Islet precursor cell (in vitro differentiated cells): ENCODE measurements at regions not wholly inside any gene's neighbourhood (a gene's known extent, or its start where the extent isn't known, plus 50 kb on each side); places are given as distances from the start of the nearest gene placed in this dataset.
A peak's percentile ranks its signal among the peaks of the same experiment; 100 is the strongest.

Experiments
- DNase-seq: peaks from one replicate; pipeline ENCODE4 v3.0.0-alpha.2; 2018

DNA sequence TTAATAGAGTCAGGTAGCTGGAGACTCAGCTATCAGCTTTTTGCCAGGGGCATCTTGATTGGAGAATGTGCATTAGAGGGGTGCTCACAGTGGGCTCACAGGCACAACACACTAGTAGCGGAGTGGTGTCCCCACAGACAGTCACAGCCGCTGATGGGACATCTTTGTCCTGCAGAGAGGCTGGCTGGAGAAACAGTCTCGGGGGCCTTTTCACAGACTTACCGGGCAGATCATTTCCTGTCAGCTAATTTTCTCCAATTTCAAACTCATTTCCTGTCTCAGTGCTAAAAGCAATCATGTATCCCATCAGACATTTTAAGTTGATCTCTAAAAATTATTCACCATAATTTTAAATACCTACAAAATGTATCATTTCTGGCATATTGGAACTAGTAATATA lies 562.6 kb downstream of the DCDC2C start:
- DNase-seq: no peak

DNA sequence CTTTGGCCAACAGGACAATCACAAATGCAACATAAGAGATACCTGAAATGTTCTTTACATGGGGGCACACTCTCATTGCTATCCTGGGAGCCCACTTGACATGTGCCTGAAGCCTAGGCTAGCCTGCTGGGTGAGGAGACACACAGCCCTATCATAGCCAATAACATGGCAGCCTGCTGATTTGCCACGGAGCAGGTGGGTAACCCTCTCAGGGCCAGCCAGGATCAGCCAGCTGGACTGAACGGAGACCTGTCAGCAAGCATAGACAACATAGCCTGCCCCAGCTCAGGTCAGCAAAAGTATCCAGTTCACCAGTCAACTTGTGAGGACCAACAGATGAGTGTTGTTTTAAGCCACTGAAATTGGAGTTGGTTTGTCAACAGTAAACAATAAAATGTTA lies 566.5 kb downstream of the DCDC2C start:
- no peak for DNase-seq

GRCh38 chr2:4272261-4272858 lies 569.0 kb downstream of the DCDC2C start:
- DNase-seq: no peak

DNA sequence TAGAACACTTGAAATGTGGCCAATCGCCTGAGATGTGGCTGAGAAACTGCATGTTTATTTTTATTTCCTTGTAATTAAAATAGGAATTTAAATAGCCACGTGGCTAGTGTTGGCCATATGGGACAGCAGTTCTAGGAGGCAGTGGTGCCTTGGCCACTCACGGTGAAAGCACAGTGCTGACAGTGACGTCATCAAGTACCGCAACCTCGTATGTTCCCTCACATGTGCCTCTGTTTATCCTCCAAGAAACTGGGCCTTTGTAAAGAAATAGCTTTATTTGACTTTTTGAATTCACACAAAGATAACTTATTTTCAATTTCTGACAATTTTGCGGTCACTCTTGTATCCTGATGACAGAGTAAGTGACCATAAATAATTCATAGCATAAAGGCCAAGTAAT lies 575.0 kb downstream of the DCDC2C start:
- DNase-seq: no peak

DNA sequence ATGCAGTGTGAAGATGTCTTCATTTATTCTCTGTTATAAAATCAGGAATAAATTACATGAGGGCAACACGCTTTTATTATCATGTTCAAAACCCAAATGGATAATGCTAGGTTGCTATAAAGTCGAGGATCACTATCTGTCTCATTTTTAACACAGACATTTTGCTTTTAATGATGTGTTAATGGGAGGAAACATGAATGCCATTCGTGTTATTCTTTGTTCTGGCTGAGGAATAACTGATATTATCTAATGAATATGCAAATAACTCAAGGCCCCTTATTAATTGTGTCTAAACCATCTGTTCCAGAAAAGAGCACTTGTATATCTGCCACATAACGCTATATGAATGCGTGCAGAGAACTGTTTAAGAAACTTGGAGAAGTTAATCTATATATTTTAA lies 576.1 kb downstream of the DCDC2C start:
- DNase-seq: no peak

DNA sequence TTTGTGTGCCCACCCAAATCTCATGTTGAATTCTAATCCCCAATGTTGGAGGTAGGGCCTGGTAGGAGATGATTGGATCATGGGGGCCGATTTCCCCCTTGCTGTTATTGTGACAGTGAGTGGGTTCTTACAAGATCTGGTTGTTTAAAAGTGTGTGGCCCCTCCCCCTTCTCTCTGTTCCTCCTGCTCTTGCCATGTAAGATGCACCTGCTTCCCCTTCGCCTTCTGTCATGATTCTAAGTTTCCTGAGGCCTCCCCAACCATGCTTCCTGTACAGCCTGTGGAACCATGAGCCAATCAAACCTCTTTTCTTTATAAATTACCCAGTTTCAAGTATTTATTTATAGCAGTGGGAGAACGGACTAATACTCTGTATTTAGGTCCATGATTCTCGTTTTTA lies 588.1 kb downstream of the DCDC2C start:
- no peak for DNase-seq

GRCh38 chr2:4295680-4296079 lies 592.3 kb downstream of the DCDC2C start:
- DNase-seq: no peak

GRCh38 chr2:4300616-4301015 lies 597.2 kb downstream of the DCDC2C start:
- no peak for DNase-seq

GRCh38 chr2:4324531-4324930 lies 621.2 kb downstream of the DCDC2C start:
- no peak for DNase-seq

DNA sequence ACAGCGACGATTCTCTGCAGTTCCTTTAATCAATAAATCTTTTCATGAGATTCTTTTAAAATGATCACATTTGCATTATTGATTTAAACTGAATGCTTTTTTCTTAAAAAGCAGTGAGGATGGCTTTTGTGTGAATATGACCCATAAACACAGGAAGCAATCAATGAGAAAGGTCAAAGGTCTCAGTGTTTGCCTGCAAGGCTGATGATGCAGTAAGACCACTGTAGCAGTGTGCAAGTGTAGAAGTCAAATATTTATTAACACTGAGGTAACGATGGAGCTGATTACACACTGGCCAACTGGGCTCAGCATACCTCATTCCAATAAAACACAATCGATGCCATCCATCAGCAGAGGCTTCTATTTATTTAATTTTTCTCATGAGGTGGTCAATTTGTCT lies 633.5 kb downstream of the DCDC2C start:
- DNase-seq: no peak

DNA sequence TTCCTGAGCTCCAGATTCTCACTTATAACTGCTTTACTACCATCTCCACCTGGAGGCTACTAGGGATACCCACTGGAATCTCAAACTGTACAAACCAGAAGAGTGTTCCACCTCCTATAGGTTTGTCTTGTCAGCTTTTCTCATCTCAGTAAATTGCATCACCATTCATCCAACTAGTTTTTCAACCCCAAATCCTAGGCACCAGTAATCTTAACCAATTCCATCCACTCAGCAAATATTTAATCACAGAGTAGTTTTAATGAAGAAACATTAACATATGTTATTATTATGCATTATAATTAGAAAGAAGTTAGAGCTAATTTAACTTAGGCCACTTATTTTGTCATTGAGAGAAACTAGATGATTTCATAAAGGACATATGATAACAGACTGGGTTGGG lies 635.0 kb downstream of the DCDC2C start:
- no peak for DNase-seq

- DNase-seq: no peak
Observed at GRCh38 chr2:4340536-4340935, 637.2 kb downstream of the DCDC2C start.

DNA sequence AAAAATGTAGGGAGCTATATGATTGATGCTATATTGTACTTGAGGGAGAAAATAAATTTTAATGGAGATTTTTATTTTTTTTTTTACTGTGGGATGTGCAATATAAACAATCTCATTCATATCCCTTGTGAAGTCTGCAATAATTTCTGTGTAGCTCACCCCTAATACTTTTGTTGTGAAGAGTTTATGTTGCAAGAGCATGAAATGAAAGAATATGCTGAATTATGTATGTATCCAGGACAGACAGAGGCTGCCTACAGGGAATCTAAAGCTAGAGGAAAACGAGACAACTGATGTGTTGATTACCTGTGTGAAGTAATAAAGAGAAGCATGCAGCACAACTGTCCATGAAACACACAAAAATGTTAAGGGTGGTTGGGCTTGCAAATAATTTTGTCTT lies 643.3 kb downstream of the DCDC2C start:
- no peak for DNase-seq

DNA sequence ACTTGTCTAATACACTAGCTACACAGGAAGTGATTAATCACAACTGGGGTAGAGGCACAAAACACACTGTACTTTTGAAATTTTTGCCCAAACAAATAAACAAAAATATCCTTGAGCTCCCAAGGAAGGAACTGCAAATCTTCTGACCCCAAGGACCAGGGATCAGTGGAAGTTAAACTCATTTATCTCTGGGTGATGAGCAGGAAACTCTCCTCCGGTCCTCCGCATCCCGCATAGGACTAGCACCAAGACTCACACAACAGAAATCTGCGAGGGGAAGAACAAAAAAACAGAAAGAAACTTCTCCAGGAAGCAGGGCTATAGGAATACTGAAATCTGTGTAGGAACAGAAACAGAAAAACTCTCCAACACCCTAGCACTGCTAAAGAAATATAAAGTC lies 650.3 kb downstream of the DCDC2C start:
- no peak for DNase-seq

- DNase-seq: no peak
Observed at GRCh38 chr2:4354164-4354563, 650.8 kb downstream of the DCDC2C start.

DNA sequence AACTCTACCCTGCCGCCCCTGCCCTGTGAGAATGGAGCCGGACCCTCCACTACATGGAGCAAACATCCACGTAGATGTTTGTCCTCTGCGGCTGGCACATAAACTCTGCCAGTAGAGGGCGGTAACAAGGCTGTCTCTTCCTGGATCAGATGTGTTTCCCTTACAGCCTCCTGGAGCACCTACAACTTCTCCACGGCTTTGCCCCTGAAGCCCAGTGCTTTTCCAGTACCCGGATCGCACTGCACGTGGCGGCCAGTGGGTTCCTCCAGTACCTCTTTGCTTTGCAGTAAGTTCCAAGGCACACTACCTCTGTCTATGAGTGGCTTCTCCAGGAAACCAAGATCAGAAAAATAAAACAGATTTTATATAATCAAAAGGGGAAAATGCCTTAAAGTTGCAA lies 651.3 kb downstream of the DCDC2C start:
- peak; percentile 84 for DNase-seq

GRCh38 chr2:4356109-4356508 lies 652.7 kb downstream of the DCDC2C start:
- DNase-seq: no peak

DNA sequence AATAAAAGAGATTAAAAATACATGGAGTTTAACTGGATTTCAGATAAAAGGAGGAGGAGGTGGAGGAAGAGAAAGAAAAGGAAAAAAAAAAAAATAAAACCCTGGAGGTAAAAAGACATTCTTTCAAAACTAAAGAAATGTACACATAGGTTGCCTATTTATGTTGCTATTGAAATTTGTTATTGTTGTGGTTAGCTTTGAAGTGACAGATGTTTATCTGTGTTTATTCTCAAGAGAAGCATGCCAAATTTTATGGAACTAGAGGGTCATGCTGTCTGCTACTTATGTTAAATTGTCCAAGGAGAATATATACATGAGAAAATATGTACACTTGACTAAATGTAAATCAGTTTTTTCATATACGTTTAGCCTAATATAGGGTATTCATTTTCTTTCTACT lies 653.2 kb downstream of the DCDC2C start:
- DNase-seq: no peak

GRCh38 chr2:4357121-4357520 lies 653.7 kb downstream of the DCDC2C start:
- DNase-seq: no peak

DNA sequence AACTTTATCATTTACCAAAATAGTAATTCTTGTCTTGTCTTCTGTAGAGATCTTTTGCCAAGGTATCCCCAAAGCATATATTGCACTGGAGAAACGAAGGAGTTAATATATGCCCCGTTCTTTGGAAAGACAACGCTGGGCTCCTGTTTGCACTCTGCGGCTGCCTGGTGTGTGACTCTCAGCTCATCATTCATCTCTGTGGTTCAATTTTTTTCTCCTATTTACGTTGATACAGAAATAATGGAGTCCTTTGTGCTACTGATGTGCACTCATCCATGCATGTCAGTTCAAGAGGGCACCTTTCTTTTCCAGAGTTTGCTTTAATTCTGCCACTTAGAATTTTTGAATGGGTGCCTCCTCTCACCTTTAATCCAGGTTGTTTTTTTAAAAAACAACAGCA lies 655.5 kb downstream of the DCDC2C start:
- no peak for DNase-seq

DNA sequence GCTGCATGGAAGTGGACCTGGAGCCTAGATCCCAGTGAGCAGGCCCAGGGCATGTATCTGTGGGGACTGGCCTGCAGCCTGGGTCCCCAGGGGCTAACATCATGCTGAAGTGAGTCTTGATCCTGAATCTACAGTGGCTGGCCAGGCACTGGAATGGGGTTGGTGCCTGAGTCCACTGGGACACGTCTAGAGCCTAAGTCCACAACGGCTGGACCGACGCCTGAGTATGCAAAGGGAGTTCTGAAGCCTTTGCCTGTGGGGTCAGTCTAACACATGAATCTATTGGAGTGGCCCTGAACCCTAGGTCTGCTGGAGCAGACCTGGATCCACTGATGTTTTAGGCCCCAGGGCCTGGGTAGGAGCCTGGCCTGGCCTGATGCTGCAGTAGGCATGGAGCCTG lies 665.5 kb downstream of the DCDC2C start:
- no peak for DNase-seq

GRCh38 chr2:4369826-4370419 lies 666.5 kb downstream of the DCDC2C start:
- DNase-seq: no peak

DNA sequence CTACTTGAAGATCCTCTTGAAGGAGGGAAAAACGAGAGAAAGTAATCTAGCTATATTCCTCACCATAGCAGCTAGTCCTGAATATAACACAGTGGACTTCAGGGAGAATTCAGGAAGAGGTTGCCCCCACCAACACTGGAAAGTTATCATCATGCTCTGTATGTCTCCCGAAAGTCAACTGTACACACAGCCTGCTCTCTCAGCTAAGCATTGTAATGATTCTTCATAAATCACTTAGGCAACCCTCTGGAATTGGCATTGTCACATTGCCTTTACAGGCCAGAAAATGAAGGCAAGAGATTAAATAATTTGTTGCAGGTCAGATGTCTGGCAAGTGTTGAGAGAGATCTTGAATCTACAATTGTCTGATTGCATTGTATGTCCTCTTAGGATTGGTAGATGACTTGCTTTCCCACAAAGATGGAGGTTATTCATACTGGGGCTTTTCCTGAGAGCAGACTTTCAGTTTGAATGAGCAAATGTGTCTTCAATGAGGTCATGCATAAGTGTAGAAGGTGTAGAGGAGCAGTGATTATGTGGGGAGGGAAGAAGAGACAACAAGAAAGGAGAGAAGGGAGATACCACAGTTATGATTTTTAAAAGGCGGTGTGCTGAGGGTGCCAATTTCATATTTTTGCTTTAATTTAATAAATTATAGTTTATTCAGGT lies 667.2 kb downstream of the DCDC2C start:
- DNase-seq: no peak

GRCh38 chr2:4381049-4381448 lies 677.7 kb downstream of the DCDC2C start:
- no peak for DNase-seq

- DNase-seq: no peak
Observed at GRCh38 chr2:4381773-4382172, 678.4 kb downstream of the DCDC2C start.
